ENCODE measurements at regions not wholly inside any gene's neighbourhood (a gene's known extent, or its start where the extent isn't known, plus 50 kb on each side); places are given as distances from the start of the nearest gene placed in this dataset.

DNA sequence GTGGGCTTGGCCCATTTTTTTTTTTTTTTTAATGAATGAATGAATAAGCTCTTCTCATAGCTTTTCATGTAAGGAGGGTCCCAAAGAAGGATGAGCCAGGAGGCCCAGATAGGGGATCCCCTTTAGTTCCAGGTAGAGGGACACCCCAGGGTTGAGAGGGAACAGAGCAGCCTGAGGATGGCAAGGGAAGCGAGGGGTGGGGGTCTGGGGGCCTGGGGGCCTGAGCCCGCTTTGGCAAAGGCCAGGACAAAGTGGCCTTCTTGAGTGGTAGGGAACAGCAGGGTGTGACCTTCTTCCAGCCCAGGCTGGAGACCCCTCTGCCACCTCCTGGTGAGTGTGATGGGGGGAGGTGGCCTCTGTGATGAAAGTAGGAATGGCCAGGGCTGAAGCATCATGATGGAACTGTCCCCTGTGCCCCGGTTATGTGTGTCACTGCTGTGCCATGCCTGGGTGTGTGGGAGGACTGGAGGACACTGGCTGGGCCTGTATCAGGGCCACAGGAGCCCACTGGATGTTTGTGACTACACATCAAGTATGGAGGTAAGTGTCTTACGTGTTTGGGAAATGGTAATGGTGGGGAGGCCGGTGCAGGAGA is 263.5 kb upstream of the HDAC4 start:
- TF ChIP-seq, protein P1, sequence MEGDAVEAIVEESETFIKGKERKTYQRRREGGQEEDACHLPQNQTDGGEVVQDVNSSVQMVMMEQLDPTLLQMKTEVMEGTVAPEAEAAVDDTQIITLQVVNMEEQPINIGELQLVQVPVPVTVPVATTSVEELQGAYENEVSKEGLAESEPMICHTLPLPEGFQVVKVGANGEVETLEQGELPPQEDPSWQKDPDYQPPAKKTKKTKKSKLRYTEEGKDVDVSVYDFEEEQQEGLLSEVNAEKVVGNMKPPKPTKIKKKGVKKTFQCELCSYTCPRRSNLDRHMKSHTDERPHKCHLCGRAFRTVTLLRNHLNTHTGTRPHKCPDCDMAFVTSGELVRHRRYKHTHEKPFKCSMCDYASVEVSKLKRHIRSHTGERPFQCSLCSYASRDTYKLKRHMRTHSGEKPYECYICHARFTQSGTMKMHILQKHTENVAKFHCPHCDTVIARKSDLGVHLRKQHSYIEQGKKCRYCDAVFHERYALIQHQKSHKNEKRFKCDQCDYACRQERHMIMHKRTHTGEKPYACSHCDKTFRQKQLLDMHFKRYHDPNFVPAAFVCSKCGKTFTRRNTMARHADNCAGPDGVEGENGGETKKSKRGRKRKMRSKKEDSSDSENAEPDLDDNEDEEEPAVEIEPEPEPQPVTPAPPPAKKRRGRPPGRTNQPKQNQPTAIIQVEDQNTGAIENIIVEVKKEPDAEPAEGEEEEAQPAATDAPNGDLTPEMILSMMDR (IDR thresholded peaks at IDR 0.05), result no peak
- TF ChIP-seq POLR2A (IDR thresholded peaks at IDR 0.05), result no peak
